ENCODE measurements at regions not wholly inside any gene's neighbourhood (a gene's known extent, or its start where the extent isn't known, plus 50 kb on each side); places are given as distances from the start of the nearest gene placed in this dataset.

GRCh38 chr19:27887946-27888345 is 1325.0 kb downstream of the UQCRFS1 start:
- TF ChIP-seq, protein P1, sequence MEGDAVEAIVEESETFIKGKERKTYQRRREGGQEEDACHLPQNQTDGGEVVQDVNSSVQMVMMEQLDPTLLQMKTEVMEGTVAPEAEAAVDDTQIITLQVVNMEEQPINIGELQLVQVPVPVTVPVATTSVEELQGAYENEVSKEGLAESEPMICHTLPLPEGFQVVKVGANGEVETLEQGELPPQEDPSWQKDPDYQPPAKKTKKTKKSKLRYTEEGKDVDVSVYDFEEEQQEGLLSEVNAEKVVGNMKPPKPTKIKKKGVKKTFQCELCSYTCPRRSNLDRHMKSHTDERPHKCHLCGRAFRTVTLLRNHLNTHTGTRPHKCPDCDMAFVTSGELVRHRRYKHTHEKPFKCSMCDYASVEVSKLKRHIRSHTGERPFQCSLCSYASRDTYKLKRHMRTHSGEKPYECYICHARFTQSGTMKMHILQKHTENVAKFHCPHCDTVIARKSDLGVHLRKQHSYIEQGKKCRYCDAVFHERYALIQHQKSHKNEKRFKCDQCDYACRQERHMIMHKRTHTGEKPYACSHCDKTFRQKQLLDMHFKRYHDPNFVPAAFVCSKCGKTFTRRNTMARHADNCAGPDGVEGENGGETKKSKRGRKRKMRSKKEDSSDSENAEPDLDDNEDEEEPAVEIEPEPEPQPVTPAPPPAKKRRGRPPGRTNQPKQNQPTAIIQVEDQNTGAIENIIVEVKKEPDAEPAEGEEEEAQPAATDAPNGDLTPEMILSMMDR (IDR thresholded peaks at IDR 0.05; ENCODE audit: extremely low read depth in 1 of 2, insufficient read depth in 1 of 2, low read depth in 1 of 2, low read length in 2 of 2), result no peak
- TF ChIP-seq POLR2A (IDR thresholded peaks at IDR 0.05; ENCODE audit: low read depth, low read length) (no peak), EZH2 (IDR thresholded peaks at IDR 0.05; ENCODE audit: borderline replicate concordance, low read depth, low read length, severe bottlenecking) (no peak), MYC (IDR thresholded peaks at IDR 0.05; ENCODE audit: low read depth, low read length) (no peak), POLR2AphosphoS5 (IDR thresholded peaks at IDR 0.05; ENCODE audit: insufficient read depth, low read depth, low read length) (no peak)
- TF ChIP-seq, protein P2, sequence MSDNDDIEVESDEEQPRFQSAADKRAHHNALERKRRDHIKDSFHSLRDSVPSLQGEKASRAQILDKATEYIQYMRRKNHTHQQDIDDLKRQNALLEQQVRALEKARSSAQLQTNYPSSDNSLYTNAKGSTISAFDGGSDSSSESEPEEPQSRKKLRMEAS (IDR thresholded peaks at IDR 0.05; ENCODE audit: insufficient read depth, insufficient read length), result no peak

Measured in endothelial cell of umbilical vein (primary cell).